Dermis blood vessel endothelial cell (primary cell): ENCODE measurements at regions not wholly inside any gene's neighbourhood (a gene's known extent, or its start where the extent isn't known, plus 50 kb on each side); places are given as distances from the start of the nearest gene placed in this dataset.
"Not testable (repeated sequence)": the region's sequence is repeated elsewhere in the genome, so short reads cannot be mapped to it uniquely, and the experiment has no call there.

Source experiments
- DNase-seq: peaks from one replicate; pipeline ENCODE4 v3.0.0; 2010

DNA sequence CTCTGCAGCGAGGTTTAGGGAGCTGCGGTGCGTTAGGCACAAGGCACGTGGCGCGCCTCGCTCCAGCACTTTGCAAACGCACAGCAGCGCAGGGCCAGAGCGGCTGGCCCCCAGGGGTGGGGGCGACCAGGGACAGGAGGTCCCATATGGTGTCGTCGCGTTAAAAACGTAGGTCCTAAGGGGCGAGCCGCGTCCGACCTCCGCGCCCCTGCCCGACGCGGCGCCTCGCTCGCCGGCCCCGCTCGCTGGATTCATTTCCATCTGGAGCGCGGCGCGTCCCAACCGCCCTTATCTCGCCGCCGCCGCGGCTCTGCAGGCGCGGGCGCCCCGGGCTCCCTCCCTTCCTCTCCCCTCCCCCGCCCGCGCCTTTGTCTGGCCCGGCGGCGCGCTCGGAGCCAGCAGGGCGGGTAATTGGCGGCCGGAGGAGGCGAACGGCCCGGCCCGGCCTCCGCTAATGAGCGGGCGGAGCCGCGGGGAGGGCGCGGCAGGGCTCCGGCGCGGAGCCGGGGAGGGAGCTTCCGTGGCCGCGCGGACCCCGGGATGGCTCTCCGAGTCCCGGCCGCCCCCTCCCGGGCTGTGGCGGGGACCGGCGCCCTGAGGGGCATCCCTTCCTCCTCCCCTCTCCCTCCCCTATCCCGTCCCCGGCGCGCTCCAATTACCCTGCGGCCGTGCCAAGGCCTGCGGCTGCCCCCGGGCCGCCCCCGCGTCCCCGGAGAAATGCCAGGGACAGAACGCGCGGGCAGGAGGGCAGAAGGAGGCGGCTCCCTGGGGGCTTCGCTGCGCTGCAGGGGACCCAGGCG lies 409.0 kb downstream of the BCOR start:
- peak; percentile 37 for DNase-seq

DNA sequence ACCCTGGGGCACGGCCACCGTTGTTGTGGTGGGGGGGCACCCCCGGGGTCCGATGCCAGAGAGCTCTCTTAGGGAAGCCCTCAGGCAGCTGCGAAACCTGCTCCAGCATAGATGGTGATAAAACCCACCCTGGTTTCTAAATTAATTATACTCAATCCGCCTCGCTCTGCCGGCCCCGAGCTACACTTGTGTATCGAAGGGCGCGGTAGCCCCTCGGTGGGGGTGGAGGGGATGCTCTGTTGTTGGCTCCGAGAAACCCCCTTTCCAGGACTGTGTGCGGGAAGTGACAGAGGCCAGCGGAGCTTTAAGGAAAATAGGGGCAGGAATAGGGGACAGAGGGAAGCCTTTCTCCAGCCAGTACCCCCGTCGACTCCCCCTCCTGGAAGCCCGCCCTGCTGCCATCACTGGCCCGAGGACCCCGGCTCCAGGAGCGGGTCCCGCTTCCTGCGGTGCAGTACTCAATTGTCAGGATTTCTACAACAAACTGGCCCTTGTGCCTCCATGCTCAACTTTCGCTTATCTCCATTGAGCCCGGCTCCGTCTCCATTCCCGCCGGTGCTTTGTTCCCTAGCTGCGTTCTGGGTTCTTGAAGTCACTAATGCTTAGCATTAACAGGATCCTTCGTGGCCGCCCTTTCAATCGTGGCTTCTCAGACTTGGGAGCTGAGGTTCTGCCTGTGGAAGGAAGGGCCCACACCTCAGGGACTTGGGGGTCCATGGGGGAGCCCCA lies 408.2 kb downstream of the BCOR start:
- no peak for DNase-seq

DNA sequence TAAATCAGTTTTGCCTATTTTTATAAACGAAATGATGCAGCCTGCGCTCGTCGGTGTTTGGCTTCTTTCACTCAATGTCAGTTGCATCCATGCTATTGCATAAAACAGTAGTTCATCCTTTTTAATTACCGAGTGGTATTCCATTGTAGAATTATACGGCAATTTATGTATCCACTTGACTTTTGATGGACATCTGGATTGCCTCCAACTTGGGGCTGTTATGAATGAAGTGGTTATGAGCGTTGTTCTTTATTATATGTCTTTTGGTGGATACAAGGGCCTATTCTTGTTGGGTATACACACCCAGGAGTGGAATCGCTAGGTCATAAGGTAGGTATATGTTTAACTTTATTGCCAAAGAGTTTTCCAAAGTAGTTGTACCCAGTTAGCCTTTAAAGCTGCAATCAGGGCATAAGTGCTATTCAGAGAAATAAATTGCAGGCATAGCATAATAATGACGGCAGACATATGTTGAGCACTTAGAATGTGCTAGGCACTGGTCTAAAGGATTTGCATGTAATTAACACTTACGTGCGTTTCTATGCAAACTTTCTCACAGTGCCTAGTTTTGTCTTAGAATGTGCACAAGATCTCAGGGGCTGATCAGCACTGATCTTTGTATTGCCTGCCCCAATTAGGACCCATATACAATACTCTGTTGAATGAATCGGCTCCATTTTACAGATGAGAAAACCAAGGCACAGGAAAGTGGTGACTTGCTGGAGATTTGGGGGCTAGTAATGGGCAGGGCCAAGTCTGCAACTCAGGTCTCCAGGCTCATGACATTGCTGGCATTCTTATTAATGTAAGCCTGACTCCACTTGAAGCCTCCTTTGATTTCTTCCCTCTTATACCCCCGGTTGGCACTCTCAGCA lies 407.0 kb downstream of the BCOR start:
- no peak for DNase-seq

DNA sequence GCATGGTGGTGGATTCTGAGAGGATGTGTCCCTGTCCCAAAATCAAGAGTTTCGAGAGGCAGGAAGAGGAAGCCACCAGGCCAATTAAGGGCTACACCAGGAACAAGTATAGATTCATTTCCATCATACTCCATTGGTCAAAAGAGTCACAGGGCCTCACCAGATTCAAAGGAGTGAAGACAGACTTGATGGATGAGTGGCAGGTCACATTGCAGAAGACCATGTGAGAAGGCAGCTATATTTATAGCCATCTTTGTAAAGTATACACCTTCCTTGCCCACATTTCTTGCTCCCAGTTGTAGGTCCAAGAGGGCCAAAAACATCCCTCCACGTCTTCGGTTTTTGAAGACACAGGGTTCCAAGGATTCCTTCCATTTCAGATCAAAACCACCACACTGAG lies 406.0 kb downstream of the BCOR start:
- DNase-seq, result no peak

DNA sequence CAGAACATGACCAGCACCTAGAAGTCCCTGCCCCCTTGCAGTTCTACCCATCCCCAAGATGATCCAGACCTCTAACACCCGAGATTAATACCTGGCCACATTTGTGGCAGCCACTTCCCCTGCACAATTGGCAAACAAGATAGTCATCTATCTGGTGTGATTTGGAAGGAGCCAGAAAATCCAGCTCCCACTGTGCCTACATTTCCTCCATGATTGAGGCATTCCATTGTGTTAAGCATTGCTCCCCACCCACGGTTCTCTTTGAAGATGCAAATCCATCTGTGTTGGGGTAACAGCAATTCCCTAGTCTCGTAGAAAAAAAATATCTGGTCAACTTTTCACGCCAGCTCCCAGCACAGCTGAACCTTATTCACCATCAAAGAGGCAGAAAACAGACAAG lies 405.0 kb downstream of the BCOR start:
- DNase-seq, result no peak

DNA sequence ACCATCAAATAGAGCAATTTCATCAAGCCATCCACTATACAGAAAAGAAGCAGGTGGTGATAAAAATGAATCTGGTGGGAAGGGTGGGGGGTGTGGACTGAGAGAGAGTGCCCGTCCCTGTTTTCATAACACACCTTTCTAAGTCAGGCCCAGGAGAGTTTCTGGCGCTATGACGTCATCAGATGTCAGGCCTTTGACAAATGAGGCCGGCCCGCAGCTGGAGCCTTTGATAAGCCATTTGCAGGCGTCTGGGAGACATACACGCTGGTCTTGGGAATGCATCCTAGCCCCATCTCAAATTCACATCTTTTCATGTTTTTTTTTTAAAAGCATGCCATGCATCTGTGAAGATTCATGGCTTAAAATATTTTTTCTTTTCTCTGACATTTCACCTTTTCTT lies 404.5 kb downstream of the BCOR start:
- DNase-seq, result no peak

DNA sequence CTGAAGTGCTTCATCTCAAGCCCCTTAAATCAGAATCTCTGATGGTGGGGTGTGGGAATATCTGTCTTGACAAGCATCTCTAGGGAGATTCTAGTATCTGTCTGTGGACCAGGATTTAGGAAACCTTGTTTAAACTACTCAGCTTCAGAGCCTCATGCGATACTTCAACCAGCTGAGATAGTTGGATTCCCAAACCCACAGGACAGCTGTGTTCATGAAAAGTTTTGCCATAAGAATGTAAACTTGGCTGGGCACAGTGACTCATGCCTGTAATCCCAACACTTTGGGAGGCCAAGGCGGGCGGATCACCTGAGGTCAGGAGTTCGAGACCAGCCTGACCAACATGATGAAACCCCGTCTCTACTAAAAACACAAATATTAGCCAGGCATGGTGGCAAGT lies 395.1 kb downstream of the BCOR start:
- DNase-seq, result not testable (repeated sequence)

DNA sequence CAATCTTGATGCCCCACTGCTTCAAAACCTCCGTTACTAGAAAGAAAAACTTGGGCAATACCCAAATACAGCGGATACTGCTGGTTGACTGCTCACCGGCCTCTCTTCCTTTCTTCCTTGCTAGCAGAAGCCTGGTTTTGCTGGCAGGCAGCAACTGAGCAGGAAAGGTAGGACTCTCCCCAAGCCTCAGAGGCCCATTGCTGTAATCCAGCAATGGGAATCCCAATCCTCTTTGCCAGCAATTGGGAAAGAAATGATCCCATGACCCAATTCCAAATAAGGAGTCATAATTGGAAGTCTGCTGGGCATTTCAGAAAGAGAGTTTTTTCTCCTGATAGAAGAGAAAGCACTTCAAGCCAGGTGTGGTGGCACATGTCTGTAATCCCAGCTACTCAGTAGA lies 394.5 kb downstream of the BCOR start:
- no peak for DNase-seq

DNA sequence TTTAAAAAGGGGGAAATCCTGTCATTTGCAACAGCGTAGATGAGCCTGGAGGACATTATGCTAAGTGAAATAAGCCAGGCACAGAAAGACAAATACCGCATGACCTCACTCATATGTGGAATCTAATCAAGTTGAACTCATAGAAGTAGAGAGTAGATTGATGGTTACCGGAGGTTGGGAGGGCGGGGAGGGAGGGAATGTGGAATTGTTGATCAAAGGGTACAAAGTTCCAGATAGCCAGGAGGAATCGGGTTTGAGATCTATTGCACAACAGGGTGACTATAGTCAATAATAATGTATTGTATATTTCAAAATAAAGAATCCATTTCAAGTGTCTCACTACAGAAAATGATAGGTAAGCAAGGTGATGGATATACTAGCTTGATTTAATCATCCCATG lies 393.2 kb downstream of the BCOR start:
- no peak for DNase-seq

DNA sequence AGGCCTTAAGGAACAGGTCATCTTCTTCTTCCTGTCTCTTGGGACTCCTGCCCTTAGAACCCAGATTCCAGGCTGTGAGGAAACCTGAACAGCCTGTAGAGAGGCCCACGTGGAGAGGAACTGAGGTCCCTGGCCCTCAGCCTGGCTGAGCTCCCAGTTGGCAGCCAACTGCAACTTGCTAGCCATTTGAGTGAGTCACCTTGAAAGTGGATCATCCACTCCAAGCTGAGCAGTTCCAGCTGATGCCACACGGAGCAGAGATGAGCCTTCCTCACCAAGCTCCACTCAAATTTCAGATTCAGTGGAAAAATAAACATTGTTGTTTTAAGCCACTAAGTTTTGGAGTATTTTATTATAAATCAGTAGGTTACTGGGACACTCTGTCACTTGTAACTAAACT lies 392.5 kb downstream of the BCOR start:
- peak; percentile 91 for DNase-seq

DNA sequence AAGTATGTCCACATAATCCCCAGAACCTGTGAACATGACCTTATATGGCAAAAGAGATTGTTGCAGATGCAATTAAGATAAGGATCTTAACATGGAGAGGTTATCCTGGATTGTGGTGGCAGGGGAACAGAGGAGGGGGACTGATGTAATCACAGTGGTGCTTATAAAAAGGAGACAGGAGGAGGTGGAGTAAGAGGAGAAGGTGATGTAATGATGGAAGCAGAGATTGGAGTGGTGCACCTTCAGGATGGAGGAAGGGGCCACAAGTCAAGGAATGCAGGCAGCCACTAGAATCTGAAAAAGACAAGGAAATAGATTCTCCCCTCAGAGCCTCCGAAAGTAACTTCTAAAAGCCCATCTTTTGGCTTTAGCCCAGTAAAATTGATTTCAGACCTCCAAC lies 388.4 kb downstream of the BCOR start:
- no peak for DNase-seq

DNA sequence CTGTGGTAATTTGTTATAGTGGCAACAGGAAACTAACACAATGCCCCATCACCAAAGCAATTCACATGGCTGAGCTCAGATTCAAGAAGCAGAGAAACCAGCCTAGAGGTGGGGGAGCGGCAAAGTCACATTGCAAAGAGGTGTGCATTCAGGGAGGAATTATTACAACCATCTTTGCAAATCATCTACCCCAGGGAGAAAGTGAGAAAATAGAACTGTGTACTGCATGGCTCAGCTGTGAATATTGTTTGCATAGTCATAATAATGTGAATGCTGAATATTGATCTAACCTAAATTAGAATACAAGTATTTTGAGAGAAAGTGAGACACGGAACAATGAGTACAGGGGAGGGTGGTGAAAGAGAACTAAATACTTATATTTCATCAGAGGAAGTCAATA lies 387.9 kb downstream of the BCOR start:
- no peak for DNase-seq

DNA sequence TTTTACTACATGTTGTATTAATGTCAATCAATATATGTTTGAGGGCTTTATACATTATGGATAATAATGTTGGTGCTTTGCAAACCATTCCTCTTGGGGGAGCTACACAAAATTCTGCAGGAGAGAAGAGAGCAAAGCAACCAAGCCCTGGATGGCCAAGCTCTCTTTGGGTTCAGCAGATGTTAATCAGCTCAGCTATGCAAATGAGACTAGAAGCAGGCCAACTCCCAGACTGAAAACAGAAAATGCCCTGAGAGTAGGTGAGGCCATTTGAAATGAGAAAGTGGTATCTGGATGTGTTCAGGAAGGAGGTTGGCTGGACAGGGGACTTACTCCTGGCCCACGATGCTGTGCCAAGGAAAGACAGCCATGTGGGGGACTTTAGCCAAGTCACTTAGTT lies 387.0 kb downstream of the BCOR start:
- no peak for DNase-seq

DNA sequence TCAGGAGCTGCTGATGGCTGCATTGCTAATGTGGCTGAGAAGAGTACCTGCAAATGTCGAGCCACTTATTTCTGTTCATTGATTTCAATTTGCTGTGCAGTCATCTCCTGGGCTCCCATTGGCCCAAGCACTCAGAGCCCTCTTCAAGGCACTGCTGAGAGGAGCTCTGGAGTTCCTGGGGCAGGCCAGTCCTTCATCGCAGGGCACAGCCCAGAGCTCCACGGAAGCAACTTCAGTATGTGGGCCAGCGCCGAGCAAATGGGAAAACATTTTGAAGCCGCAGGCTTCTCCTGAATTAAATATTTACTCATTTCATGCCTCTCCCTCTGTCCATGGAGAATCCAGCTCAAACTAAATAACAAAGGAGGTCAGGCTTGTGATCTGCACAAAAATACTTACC lies 383.3 kb downstream of the BCOR start:
- no peak for DNase-seq

DNA sequence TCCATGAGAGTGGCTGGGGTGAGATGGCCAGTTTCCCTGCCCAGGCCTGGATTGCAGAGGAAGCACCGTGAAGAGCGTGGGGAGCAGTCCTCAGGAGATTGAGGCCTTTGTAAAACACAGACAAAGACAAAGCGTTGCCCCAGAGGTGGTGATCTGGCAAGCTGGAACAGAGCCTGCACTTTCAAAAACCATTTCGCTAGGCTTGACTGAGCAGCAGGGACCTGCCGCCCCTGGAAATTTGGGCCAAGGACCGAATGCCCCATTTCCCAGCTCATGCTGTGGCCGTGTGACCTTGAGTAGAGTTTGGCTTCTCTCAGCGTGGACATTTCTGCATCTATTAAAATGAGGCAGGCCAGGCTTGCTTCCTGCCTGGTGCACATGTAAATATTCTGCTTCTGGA lies 381.4 kb downstream of the BCOR start:
- DNase-seq, result no peak

DNA sequence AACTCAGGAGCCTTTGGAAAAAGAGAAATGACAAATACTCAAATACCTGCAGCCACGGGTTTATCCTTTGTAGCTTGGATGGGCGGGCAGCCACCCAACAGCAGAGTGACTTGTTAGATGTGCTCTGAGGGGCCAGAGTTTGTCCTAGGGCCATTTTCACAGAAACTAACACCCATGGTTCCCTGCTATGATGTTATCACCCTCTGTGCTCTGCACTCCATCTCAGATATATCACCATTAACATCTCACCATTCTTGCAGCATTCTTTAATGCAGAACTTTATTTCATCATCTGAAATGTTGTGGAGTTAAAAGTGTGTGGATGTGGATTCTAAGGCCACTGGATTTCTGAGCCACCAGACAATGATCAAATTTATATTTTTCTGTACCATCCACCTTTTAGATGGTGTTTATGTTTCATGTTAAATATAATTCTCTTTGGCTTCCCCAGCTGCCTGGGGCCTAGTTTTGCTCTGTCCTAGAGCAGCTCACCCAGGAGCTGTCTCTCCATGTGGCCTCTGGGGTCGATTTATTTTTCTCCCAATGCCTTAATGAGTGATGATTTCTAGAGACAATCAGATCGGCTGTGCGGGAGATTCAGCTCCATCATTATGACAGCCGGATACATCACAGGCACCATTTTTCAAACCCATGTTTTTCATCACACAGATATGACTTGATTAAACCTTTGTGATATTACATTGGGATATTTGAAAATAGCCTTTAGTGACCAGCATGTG lies 380.8 kb downstream of the BCOR start:
- no peak for DNase-seq

DNA sequence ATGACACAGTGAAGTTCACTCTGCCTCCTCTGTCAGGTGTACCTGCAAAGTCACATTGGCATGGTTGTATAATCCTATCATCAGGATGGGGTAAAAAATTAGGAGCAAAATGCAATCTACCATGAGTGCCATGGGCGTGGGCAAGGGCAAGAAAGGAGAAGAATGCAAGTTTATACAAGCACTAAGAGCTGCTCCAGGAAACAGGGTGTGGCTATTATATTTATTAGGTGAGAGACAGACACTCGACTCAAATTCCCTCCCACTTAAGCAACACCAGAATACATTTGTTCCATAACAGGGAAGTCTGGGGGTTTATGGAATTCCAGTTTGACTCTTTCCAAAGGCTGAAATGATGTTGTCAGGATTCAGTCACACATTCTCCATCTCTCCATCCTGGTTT lies 378.8 kb downstream of the BCOR start:
- DNase-seq, result no peak

DNA sequence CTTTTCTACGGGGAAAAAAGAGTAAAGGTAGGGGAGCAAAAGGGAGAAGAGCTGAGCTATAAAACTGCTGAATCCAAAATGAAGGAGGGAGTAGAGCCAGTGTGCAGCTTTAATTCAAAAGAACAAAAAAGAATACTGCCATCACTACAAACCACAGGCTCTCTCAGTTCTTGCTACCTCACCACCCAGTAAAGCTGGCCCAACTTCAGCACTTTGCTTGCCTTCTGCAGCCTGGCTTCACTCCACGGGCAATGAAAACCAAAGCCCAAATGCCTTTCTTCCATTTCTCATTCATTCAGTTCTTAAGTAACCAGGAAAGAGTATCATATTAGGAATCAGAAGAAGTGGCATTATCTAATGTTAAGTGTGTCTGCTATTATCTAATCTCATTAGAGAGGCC lies 376.8 kb downstream of the BCOR start:
- DNase-seq, result no peak

DNA sequence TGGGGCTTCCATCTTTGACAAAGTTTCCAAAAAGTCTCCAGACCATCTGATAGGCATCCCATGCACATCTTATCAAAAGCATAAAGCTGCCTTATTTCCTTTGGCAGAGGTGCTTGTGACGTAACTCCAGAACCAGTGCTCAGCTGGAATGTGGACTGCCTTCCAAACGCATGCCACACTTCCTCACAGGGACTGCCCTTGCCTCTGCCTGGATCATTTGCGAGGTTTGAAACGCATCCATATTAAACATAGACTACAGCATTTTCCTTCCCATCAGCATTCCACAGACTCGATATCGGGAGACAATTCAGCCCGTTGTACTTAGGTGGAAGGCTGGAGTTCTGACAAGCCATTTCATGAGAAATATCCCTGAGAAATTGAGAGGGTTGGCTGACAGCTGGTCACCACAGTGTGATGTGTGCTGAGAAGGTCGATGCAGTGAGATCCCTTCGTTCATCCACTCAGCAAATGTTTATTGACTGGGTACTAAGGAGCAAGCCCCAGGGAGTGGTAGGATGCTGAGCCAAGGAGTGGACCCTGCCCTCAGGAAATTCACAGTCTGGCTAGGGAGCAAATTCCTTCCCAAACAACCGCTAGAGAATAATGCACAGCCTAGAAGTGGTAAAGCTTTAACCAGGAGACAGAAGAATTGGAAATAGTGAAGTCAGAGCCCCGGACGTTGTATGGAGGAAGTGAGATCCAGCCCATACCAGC lies 376.0 kb downstream of the BCOR start:
- peak; percentile 54 for DNase-seq

DNA sequence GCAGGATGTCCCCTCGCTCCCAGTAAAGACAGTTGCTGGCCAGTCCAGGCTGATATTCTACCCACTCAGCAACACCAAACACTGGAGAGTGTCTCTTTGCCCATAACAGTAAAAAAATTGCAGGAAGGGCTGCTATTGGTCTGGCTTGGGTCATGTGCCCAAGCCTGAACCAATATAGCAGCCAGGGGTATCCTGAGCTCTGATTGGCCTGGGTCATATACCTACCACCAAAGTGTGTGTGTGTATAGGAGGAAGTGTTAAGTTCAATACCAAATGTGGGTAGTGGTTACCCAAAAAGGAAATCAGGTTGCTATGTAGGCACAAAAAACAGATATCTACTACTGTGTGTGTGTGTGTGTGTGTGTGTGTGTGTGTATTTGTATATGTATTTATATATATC lies 373.2 kb downstream of the BCOR start:
- DNase-seq, result no peak

DNA sequence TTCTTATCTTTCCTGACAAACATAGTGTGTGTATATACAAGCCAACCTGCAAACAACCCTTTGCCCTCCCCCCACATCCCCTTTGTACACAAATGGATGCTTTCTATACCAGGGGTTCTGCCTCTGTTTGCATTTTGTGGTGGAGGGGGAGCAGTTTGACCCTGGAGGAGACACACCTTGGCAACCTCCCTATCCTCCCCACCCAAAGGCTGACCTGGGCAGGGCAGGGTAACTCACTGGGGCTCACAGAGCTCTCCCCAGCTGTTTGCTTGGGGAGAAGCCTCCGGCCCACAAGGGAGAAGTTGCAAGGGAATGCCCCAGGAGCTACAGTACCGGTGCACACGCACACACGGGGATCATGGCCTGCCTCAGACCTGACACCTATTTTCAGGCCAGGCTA lies 372.6 kb downstream of the BCOR start:
- no peak for DNase-seq
